ENCODE measurements at regions not wholly inside any gene's neighbourhood (a gene's known extent, or its start where the extent isn't known, plus 50 kb on each side); places are given as distances from the start of the nearest gene placed in this dataset.

DNA sequence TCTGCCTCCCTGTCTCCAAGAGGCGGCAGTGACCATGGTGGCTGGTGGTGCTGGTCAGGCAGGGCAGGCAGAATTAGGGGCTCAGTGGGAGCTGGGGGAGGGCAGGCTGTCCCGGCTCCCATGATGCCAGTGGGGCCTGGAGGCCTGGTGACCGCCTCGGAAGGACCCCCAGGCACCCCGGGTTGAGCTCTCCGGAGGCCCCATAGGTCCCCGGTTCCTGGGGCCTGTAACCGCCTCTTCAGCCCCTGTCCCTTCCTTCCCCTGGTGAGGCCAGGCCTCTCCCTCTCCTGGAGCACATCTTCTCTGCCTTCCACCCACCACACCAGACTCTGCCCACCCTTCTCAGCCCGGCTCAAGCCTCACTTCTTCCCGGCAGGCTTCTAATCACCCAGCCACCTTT, 117.7 kb upstream of the GSC start:
- Histone ChIP-seq H3K27me3 (no peaks in the 10 kb centered on the region), H3K4me3 (no peak overlapping the region), H3K27ac (no peak overlapping the region), H3K9me3 (no peaks in the 10 kb centered on the region), H3K36me3 (ENCODE audit: low read depth, missing control alignments) (no peaks in the 10 kb centered on the region), H3K4me1 (no peaks in the 10 kb centered on the region)
- no peak for DNase-seq
- TF ChIP-seq, protein P1, sequence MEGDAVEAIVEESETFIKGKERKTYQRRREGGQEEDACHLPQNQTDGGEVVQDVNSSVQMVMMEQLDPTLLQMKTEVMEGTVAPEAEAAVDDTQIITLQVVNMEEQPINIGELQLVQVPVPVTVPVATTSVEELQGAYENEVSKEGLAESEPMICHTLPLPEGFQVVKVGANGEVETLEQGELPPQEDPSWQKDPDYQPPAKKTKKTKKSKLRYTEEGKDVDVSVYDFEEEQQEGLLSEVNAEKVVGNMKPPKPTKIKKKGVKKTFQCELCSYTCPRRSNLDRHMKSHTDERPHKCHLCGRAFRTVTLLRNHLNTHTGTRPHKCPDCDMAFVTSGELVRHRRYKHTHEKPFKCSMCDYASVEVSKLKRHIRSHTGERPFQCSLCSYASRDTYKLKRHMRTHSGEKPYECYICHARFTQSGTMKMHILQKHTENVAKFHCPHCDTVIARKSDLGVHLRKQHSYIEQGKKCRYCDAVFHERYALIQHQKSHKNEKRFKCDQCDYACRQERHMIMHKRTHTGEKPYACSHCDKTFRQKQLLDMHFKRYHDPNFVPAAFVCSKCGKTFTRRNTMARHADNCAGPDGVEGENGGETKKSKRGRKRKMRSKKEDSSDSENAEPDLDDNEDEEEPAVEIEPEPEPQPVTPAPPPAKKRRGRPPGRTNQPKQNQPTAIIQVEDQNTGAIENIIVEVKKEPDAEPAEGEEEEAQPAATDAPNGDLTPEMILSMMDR (IDR thresholded peaks at IDR 0.05), result no peak
- TF ChIP-seq POLR2A (IDR thresholded peaks at IDR 0.05), result no peak
- intact Hi-C loops (cut with DNase I; ENCODE audit: low total_unique reads), result no loop called here
- 88 to 89% methylated on average over 2 to 10 of the region's 10 CpGs for WGBS, 2 donors

DNA sequence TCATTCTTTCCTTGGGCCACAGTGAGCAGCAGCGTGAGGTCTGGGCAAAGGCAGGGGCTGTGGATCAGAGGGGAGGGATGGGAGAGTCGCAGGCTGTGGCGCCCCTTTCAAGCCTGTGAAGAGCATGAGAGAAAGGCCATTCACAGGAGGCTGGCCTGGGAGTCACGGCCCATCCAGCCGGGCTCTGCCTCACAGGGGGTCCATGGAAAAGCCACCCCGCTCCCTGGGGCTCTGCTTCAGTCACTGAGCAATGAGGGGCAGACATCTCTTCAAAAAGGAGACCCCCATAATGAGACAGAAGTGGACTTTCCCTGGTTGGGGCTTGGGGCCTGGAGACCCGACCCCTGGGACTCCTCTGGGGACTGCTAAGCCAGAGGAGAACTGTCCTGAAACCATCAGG, 117.0 kb upstream of the GSC start:
- WGBS, 2 donors, result 76 to 88% methylated on average over 2 to 7 of the region's 7 CpGs
- TF ChIP-seq, protein P1 (IDR thresholded peaks at IDR 0.05), result no peak
- TF ChIP-seq POLR2A (IDR thresholded peaks at IDR 0.05), result no peak
- no peak for DNase-seq
- Histone ChIP-seq H3K27me3 (no peaks in the 10 kb centered on the region), H3K4me3 (no peak overlapping the region), H3K4me1 (no peaks in the 10 kb centered on the region), H3K36me3 (ENCODE audit: low read depth, missing control alignments) (no peaks in the 10 kb centered on the region), H3K27ac (no peak overlapping the region), H3K9me3 (no peaks in the 10 kb centered on the region)
- intact Hi-C loops (cut with DNase I; ENCODE audit: low total_unique reads), result no loop called here

DNA sequence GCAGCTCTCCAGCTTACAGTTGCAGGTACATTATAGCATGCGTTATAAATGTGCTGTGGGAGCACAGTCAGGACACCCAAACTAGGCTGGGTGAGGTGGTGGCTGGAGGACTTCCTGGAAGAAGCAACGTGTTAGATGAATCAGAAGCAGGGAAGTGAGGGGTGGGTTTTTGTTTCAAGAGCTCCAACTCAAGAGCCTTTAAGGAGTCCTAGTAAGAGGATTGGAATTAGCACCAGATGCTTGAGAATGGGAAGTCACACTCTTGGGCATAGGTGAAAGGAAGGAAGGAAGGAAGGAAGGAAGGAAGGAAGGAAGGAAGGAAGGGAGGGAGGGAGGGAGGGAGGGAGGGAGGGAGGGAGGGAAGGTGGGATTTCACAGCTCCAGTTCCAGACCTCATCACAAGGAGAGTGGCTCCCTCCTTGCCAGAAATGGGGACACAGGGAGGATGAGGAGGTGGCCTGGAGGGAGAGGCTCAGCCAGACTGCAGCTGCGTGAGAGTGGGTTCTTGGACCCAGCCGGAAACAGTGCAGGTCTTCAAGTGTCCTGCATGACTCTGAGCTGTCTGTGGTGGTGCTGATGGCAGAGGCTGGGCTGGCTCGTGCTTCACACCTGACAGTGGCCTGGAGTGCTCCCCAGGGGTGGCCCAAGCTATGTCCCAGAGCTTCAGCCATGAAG, 115.7 kb upstream of the GSC start:
- no peaks in the 10 kb centered on the region for H3K36me3 ChIP-seq (ENCODE audit: low read depth, missing control alignments)
- intact Hi-C loops (cut with DNase I; ENCODE audit: low total_unique reads), result no loop called here
- 76 to 82% methylated on average over 4 to 5 of the region's 5 CpGs for WGBS, 2 donors
- no peak overlapping the region for H3K27ac ChIP-seq
- no peaks in the 10 kb centered on the region for H3K27me3 ChIP-seq
- no peak overlapping the region for H3K4me3 ChIP-seq
- no peaks in the 10 kb centered on the region for H3K4me1 ChIP-seq
- H3K9me3 ChIP-seq, result no peaks in the 10 kb centered on the region
- TF ChIP-seq POLR2A (IDR thresholded peaks at IDR 0.05), result no peak
- TF ChIP-seq, protein P1 (IDR thresholded peaks at IDR 0.05), result no peak
- DNase-seq, result no peak

DNA sequence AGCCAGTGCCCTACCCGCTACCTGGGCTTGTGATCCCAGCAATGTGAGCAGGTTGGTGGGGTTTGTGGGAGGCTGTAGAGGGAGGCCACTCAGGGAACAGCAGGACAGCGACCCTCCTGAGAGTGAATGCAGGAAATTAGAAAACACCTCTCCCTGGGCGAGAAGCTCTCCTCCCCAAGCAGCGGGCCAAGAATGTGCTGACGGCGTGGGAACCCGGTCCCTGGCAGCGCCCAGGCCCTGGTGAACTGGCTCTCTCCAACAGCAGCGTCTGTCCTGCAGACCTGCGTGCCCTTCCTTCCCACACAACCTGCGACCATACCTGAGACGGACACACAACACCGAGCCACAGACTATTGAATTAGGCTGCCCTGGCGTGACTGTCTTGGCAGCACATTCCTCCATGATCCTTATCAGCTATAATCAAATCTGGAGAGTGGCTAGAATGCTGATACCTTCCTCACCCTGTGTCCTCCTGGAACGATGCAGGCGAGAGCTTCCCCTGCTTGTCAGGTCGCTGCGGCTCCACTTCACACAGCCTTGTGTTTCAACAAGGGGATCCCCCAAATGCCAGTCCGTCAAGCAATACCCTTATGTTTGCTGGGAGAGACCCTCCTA, 114.8 kb upstream of the GSC start:
- H3K9me3 ChIP-seq, result no peaks in the 10 kb centered on the region
- no peaks in the 10 kb centered on the region for H3K36me3 ChIP-seq (ENCODE audit: low read depth, missing control alignments)
- no peak overlapping the region for H3K27ac ChIP-seq
- intact Hi-C loops (cut with DNase I; ENCODE audit: low total_unique reads), result no loop called here
- DNase-seq, result no peak
- H3K4me1 ChIP-seq, result no peaks in the 10 kb centered on the region
- no peak overlapping the region for H3K4me3 ChIP-seq
- TF ChIP-seq, protein P1 (IDR thresholded peaks at IDR 0.05), result no peak
- no peak for TF ChIP-seq POLR2A (IDR thresholded peaks at IDR 0.05)
- WGBS, 2 donors, result 82 to 90% methylated on average over 6 to 19 of the region's 19 CpGs
- no peaks in the 10 kb centered on the region for H3K27me3 ChIP-seq

DNA sequence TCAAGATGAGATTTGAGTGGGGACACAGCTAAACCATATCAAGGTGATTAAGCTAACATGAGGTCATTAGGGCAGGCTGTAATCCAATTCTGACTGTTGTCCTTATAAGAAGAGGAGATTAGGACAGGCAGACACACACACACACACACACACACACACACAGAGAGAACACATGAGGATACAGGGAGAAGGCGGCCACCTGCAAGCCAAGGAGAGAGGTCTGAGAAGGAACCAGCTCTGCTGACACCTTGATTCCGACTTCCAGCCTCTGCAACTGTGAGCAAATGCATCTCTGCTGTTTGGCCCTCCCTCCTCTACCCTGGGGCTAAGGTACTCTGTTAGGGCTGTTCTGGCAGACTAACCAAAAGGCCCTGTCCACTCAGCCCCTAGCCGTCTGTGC, 112.5 kb upstream of the GSC start:
- Histone ChIP-seq H3K27ac (no peak overlapping the region), H3K9me3 (no peaks in the 10 kb centered on the region), H3K27me3 (no peaks in the 10 kb centered on the region), H3K4me1 (no peaks in the 10 kb centered on the region), H3K4me3 (no peak overlapping the region), H3K36me3 (ENCODE audit: low read depth, missing control alignments) (no peaks in the 10 kb centered on the region)
- 83 to 93% methylated on average over 3 of the region's 3 CpGs for WGBS, 2 donors
- no peak for DNase-seq
- TF ChIP-seq POLR2A (IDR thresholded peaks at IDR 0.05), result no peak
- TF ChIP-seq, protein P1 (IDR thresholded peaks at IDR 0.05), result no peak
- intact Hi-C loops (cut with DNase I; ENCODE audit: low total_unique reads), result no loop called here
